Parathyroid adenoma (tissue), 2 donors: ENCODE measurements at regions not wholly inside any gene's neighbourhood (a gene's known extent, or its start where the extent isn't known, plus 50 kb on each side); places are given as distances from the start of the nearest gene placed in this dataset.

Experiments used
- H2AFZ ChIP-seq: fragments of 300-600 bp; sonication (generic); one replicate; pipeline ENCODE4 v1.7.0; 2017; ENCODE audit warnings: antibody characterized with exemption, mild to moderate bottlenecking
- H3K27ac ChIP-seq: fragments of 300-600 bp; sonication (generic); one replicate; pipeline ENCODE4 v1.7.0; 2017
- H3K27me3 ChIP-seq: fragments of 300-600 bp; sonication (generic); one replicate; pipeline ENCODE4 v1.7.0; 2017; ENCODE audit warnings: low read length; ENCODE audit not compliant: control insufficient read depth, insufficient read depth
- H3K36me3 ChIP-seq: fragments of 300-600 bp; sonication (generic); one replicate; pipeline ENCODE4 v1.7.0; 2017; ENCODE audit warnings: low read length; ENCODE audit not compliant: control insufficient read depth, insufficient read depth
- H3K4me1 ChIP-seq: fragments of 300-600 bp; sonication (generic); one replicate; pipeline ENCODE4 v1.7.0; 2017; ENCODE audit warnings: control low read depth
- H3K4me2 ChIP-seq: fragments of 300-600 bp; sonication (generic); one replicate; pipeline ENCODE4 v1.7.0; 2017; ENCODE audit warnings: low read length
- H3K4me3 ChIP-seq: fragments of 300-600 bp; sonication (generic); one replicate; pipeline ENCODE4 v1.7.0; 2017; ENCODE audit warnings: low read depth, low read length
- H3K79me2 ChIP-seq: fragments of 300-600 bp; sonication (generic); one replicate; pipeline ENCODE4 v1.7.0; 2017; ENCODE audit warnings: control low read depth
- H3K9ac ChIP-seq: fragments of 300-600 bp; sonication (generic); one replicate; pipeline ENCODE4 v1.7.0; 2017; ENCODE audit warnings: mild to moderate bottlenecking
- H3K9me3 ChIP-seq: fragments of 300-600 bp; sonication (generic); one replicate; pipeline ENCODE4 v1.7.0; 2017; ENCODE audit warnings: low read length; ENCODE audit not compliant: control insufficient read depth
- TF ChIP-seq, protein P1 (sequence below): fragments of 300-600 bp; sonication (generic); IDR thresholded peaks from one replicate; pipeline ENCODE4 v1.7.0; 2017; ENCODE audit warnings: antibody characterized with exemption, mild to moderate bottlenecking
- donor health status: primary hyperparathyroidism.

DNA sequence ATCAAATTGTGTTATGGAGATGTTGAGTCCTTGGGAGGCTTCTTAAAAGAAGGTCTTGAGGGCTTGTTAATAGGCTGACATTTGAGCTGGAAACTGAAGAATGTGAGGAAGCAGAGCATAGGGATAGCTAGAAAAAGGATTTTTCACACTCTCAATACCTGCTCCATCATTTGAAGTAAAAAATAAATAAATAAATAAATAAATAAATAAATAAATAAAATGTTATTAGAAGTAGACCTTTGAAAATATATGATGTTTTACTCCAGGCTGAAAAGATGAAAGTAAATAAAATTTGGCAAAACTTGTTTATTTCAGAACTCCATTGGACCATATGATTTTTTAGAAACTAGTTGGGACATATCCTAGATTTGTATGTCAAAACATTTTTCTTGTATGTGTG lies 1757.8 kb upstream of the TENM3 start:
- Histone ChIP-seq H3K79me2 (no peaks in the 10 kb centered on the region), H3K4me3 (no peak overlapping the region), H3K36me3 (no peaks in the 10 kb centered on the region)

DNA sequence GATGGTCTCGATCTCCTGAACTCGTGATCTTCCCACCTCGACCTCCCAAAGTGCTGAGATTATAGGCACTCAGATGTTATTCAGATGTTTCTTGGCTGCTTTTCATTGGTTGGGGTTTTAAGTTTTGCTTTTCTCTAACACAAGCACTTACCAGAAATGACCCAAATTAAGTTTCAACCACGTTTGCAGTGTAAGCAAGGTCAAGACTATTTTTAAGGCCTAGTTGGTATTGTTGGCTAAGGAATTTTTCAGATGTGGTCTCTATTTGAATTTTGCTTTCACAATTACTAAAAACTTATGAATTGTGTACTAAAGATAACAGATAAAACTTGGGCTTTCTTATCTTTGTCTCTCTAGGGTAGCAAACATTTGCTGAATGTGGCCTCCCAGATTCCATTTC lies 1756.9 kb upstream of the TENM3 start:
- Histone ChIP-seq H3K4me2 (no peak overlapping the region), H3K9me3 (no peaks in the 10 kb centered on the region), H3K36me3 (no peaks in the 10 kb centered on the region), H3K9ac (no peak overlapping the region), H3K4me1 (no peaks in the 10 kb centered on the region), H3K27ac (no peak overlapping the region), H3K4me3 (no peak overlapping the region), H3K79me2 (no peaks in the 10 kb centered on the region), H3K27me3 (no peaks in the 10 kb centered on the region), H2AFZ (no peak overlapping the region)
- TF ChIP-seq, protein P1, sequence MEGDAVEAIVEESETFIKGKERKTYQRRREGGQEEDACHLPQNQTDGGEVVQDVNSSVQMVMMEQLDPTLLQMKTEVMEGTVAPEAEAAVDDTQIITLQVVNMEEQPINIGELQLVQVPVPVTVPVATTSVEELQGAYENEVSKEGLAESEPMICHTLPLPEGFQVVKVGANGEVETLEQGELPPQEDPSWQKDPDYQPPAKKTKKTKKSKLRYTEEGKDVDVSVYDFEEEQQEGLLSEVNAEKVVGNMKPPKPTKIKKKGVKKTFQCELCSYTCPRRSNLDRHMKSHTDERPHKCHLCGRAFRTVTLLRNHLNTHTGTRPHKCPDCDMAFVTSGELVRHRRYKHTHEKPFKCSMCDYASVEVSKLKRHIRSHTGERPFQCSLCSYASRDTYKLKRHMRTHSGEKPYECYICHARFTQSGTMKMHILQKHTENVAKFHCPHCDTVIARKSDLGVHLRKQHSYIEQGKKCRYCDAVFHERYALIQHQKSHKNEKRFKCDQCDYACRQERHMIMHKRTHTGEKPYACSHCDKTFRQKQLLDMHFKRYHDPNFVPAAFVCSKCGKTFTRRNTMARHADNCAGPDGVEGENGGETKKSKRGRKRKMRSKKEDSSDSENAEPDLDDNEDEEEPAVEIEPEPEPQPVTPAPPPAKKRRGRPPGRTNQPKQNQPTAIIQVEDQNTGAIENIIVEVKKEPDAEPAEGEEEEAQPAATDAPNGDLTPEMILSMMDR = no peak

More for the DNA sequence above, 1757.8 kb upstream of the TENM3 start:
- Histone ChIP-seq H3K9ac (no peak overlapping the region), H3K9me3 (no peaks in the 10 kb centered on the region), H2AFZ (no peak overlapping the region), H3K4me1 (no peaks in the 10 kb centered on the region), H3K27me3 (no peaks in the 10 kb centered on the region), H3K27ac (no peak overlapping the region), H3K4me2 (no peak overlapping the region)
- TF ChIP-seq, protein P1 = no peak

DNA sequence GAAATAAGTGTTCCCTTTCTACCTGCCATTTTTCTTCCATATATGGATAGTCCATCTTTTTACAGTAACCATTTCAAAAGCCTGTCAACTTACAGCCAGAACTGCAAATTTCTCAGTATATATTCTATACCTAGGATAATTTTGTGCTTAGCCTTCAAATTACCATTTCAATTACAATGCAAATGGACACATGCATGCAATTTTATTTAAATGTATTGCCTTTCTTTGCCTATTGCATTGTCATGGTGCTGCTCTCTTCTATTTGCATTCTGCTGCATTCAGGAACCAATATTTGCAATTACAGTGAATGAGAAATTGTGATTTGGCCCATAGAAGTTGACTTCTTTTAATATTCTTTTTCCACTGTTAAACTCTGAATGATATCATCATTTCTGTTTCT lies 1753.4 kb upstream of the TENM3 start:
- no peak overlapping the region for H3K4me2 ChIP-seq
- no peak overlapping the region for H3K27ac ChIP-seq
- no peaks in the 10 kb centered on the region for H3K27me3 ChIP-seq
- no peaks in the 10 kb centered on the region for H3K36me3 ChIP-seq
- H3K9me3 ChIP-seq = no peaks in the 10 kb centered on the region
- no peak overlapping the region for H3K4me3 ChIP-seq
- no peaks in the 10 kb centered on the region for H3K79me2 ChIP-seq
- no peaks in the 10 kb centered on the region for H3K4me1 ChIP-seq
- no peak overlapping the region for H3K9ac ChIP-seq
- TF ChIP-seq, protein P1 = no peak
- no peak overlapping the region for H2AFZ ChIP-seq

DNA sequence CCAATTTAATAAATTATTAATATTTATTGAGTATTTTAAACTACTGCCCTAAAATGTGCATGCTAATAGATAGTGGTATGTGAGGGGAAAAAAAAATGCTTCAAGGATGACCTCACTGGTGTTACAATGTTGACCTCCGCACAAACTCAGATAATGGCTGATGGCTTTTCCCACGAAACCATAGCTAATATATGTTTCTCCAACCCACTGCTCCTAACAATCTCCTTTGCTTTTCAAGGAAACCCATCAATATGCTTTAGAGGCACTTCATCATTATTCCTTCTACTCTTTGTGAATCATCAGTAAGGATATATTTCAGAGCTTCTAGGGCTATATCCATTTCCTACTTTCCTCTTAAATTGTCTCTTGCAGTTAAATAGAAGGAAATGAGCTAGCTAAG lies 1752.0 kb upstream of the TENM3 start:
- Histone ChIP-seq H3K4me2 (no peak overlapping the region), H3K27ac (no peak overlapping the region), H3K4me1 (no peaks in the 10 kb centered on the region), H2AFZ (no peak overlapping the region), H3K9ac (no peak overlapping the region), H3K79me2 (no peaks in the 10 kb centered on the region), H3K9me3 (no peaks in the 10 kb centered on the region), H3K27me3 (no peaks in the 10 kb centered on the region), H3K36me3 (no peaks in the 10 kb centered on the region), H3K4me3 (no peak overlapping the region)
- TF ChIP-seq, protein P1 = no peak

DNA sequence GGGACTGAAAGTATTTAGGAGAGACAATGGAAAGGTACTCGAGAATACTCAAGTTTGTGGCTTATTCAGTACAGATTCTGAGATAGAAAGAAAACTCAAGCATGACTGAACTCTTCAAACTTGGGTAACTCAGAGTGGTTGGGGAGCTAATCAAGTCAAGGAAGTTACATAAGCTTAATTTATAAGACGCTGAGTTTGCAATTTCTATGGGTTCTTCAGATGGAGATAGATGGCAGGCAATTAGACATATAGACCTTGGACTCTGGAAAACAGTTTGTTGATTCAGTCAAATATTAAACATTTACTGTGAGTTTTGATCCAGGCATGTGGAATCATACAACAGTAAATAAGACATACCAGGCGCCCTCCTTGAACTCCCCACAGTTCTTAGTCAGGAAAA lies 1749.9 kb upstream of the TENM3 start:
- Histone ChIP-seq H3K27ac (no peak overlapping the region), H3K9me3 (no peaks in the 10 kb centered on the region), H3K27me3 (no peaks in the 10 kb centered on the region), H3K9ac (no peak overlapping the region), H3K36me3 (no peaks in the 10 kb centered on the region), H3K4me3 (no peak overlapping the region), H3K79me2 (no peaks in the 10 kb centered on the region), H2AFZ (no peak overlapping the region), H3K4me1 (no peaks in the 10 kb centered on the region), H3K4me2 (no peak overlapping the region)
- TF ChIP-seq, protein P1 = no peak
